ENCODE measurements at regions not wholly inside any gene's neighbourhood (a gene's known extent, or its start where the extent isn't known, plus 50 kb on each side); places are given as distances from the start of the nearest gene placed in this dataset.
"Not testable (repeated sequence)": the region's sequence is repeated elsewhere in the genome, so short reads cannot be mapped to it uniquely, and the experiment has no call there.

- FAIRE-seq = no peak
- no peak for DNase-seq (ENCODE audit: insufficient read length, low spot score)
These were observed 625.4 kb upstream of the POM121L12 start for GRCh38 chr7:52410032-52410431.

- DNase-seq (ENCODE audit: insufficient read length, low spot score) = no peak
These were observed 628.6 kb upstream of the POM121L12 start for GRCh38 chr7:52406808-52407207.

GRCh38 chr7:52382731-52383130 lies 652.7 kb upstream of the POM121L12 start:
- DNase-seq (ENCODE audit: insufficient read length, low spot score) (no peak), FAIRE-seq (no peak)

More at GRCh38 chr7:52406808-52407207, 628.6 kb upstream of the POM121L12 start:
- no peak for FAIRE-seq

- DNase-seq (ENCODE audit: insufficient read length, low spot score) (no peak), FAIRE-seq (no peak)
These were observed 665.5 kb upstream of the POM121L12 start for GRCh38 chr7:52369922-52370321.

GRCh38 chr7:52365349-52365748 lies 670.1 kb upstream of the POM121L12 start:
- no peak for FAIRE-seq
- no peak for DNase-seq (ENCODE audit: insufficient read length, low spot score)

GRCh38 chr7:52362521-52362920 lies 672.9 kb upstream of the POM121L12 start:
- no peak for DNase-seq (ENCODE audit: insufficient read length, low spot score)
- FAIRE-seq = no peak

GRCh38 chr7:52360541-52360940 lies 674.9 kb upstream of the POM121L12 start:
- FAIRE-seq = no peak
- no peak for DNase-seq (ENCODE audit: insufficient read length, low spot score)

GRCh38 chr7:52355053-52355452 lies 680.4 kb upstream of the POM121L12 start:
- DNase-seq (ENCODE audit: insufficient read length, low spot score) (no peak), FAIRE-seq (no peak)

- FAIRE-seq = no peak
These were observed 683.1 kb upstream of the POM121L12 start for GRCh38 chr7:52352013-52352981.

GRCh38 chr7:52344015-52344414 lies 691.4 kb upstream of the POM121L12 start:
- FAIRE-seq = no peak
- DNase-seq (ENCODE audit: insufficient read length, low spot score) = no peak

More at GRCh38 chr7:52352013-52352981, 683.1 kb upstream of the POM121L12 start:
- no peak for DNase-seq (ENCODE audit: insufficient read length, low spot score)

- FAIRE-seq = no peak
These were observed 695.4 kb upstream of the POM121L12 start for GRCh38 chr7:52340067-52340466.

GRCh38 chr7:52328328-52328727 lies 707.1 kb upstream of the POM121L12 start:
- DNase-seq (ENCODE audit: insufficient read length, low spot score); FAIRE-seq: not testable (repeated sequence)

More at GRCh38 chr7:52340067-52340466, 695.4 kb upstream of the POM121L12 start:
- no peak for DNase-seq (ENCODE audit: insufficient read length, low spot score)

GRCh38 chr7:52325237-52325636 lies 710.2 kb upstream of the POM121L12 start:
- DNase-seq (ENCODE audit: insufficient read length, low spot score) = no peak
- FAIRE-seq = no peak

GRCh38 chr7:52323202-52323746 lies 712.2 kb upstream of the POM121L12 start:
- DNase-seq (ENCODE audit: insufficient read length, low spot score) = no peak
- no peak for FAIRE-seq

- no peak for FAIRE-seq
These were observed 714.8 kb upstream of the POM121L12 start for GRCh38 chr7:52320610-52321009.

GRCh38 chr7:52317921-52318320 lies 717.5 kb upstream of the POM121L12 start:
- no peak for DNase-seq (ENCODE audit: insufficient read length, low spot score)
- FAIRE-seq = no peak

More at GRCh38 chr7:52320610-52321009, 714.8 kb upstream of the POM121L12 start:
- no peak for DNase-seq (ENCODE audit: insufficient read length, low spot score)

- DNase-seq (ENCODE audit: insufficient read length, low spot score) (no peak), FAIRE-seq (no peak)
These were observed 723.5 kb upstream of the POM121L12 start for GRCh38 chr7:52311886-52312285.

- no peak for FAIRE-seq
- DNase-seq (ENCODE audit: insufficient read length, low spot score) = no peak
These were observed 725.8 kb upstream of the POM121L12 start for GRCh38 chr7:52309631-52310030.

- no peak for FAIRE-seq
These were observed 732.5 kb upstream of the POM121L12 start for GRCh38 chr7:52302765-52303520.

GRCh38 chr7:52297128-52297527 lies 738.3 kb upstream of the POM121L12 start:
- FAIRE-seq (no peak), DNase-seq (ENCODE audit: insufficient read length, low spot score) (no peak)

More at GRCh38 chr7:52302765-52303520, 732.5 kb upstream of the POM121L12 start:
- no peak for DNase-seq (ENCODE audit: insufficient read length, low spot score)

- no peak for FAIRE-seq
- DNase-seq (ENCODE audit: insufficient read length, low spot score) = no peak
These were observed 740.5 kb upstream of the POM121L12 start for GRCh38 chr7:52294942-52295341.
